ENCODE measurements at regions not wholly inside any gene's neighbourhood (a gene's known extent, or its start where the extent isn't known, plus 50 kb on each side); places are given as distances from the start of the nearest gene placed in this dataset.

DNA sequence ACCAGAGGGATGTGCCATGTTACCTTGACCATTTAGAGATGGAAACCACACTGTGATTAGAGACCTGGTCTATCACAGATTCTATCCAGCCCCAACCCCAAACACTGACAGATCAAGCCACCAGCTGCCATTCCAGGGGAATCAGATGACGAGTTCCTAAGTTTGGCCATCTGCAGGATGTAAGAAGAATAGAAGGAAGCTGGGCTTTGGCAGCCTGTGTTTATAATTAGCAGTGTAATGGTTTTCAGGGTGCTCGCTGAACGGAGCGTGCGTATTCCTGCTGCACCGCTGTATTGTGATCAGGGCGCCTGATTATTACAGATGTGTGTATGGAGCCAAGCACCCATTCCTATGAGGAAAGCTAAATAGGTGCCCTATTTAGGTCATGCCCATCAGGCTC is 138.1 kb downstream of the LRRC30 start:
- peaks cover 7% of the 10 kb centered on the region for H3K4me1 Mint-ChIP-seq (ENCODE audit: insufficient read depth, unreplicated experiment)
- H3K9me3 Mint-ChIP-seq (ENCODE audit: unreplicated experiment), result peaks cover 7% of the 10 kb centered on the region
- no peak overlapping the region for H3K4me3 Mint-ChIP-seq (ENCODE audit: unreplicated experiment)
- ChIA-PET POLR2A (no interaction called here), CTCF (interaction anchor here (1.1 to 1.2 kb wide), 2 partner anchors 10 to 20 kb away, joined by 3 to 4 read pairs; no protein-coding TSS in a partner anchor)
- TF ChIP-seq, protein P1, sequence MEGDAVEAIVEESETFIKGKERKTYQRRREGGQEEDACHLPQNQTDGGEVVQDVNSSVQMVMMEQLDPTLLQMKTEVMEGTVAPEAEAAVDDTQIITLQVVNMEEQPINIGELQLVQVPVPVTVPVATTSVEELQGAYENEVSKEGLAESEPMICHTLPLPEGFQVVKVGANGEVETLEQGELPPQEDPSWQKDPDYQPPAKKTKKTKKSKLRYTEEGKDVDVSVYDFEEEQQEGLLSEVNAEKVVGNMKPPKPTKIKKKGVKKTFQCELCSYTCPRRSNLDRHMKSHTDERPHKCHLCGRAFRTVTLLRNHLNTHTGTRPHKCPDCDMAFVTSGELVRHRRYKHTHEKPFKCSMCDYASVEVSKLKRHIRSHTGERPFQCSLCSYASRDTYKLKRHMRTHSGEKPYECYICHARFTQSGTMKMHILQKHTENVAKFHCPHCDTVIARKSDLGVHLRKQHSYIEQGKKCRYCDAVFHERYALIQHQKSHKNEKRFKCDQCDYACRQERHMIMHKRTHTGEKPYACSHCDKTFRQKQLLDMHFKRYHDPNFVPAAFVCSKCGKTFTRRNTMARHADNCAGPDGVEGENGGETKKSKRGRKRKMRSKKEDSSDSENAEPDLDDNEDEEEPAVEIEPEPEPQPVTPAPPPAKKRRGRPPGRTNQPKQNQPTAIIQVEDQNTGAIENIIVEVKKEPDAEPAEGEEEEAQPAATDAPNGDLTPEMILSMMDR (IDR thresholded peaks at IDR 0.05; ENCODE audit: unreplicated experiment), result no peak
- H3K27me3 Mint-ChIP-seq (ENCODE audit: insufficient read depth, unreplicated experiment), result no peaks in the 10 kb centered on the region
- intact Hi-C loops (cut with micrococcal nuclease), result no loop called here
- no peak for DNase-seq (ENCODE audit: unreplicated experiment)
- no peak overlapping the region for H3K27ac Mint-ChIP-seq (ENCODE audit: low read depth, unreplicated experiment)
- no TSS peak for BruUV-seq (replicated peaks)
- no peaks in the 10 kb centered on the region for H3K36me3 Mint-ChIP-seq (ENCODE audit: insufficient read depth, unreplicated experiment)

- H3K27ac Mint-ChIP-seq (ENCODE audit: low read depth, unreplicated experiment), result no peak overlapping the region
- no peaks in the 10 kb centered on the region for H3K9me3 Mint-ChIP-seq (ENCODE audit: unreplicated experiment)
- CTCF ChIA-PET, result interaction anchor here (0.6 to 1.3 kb wide), 2 partner anchors 27 to 196 kb away, joined by 3 to 4 read pairs; no protein-coding TSS in a partner anchor
- no peak overlapping the region for H3K4me3 Mint-ChIP-seq (ENCODE audit: unreplicated experiment)
- BruUV-seq (replicated peaks), result no TSS peak
- H3K4me1 Mint-ChIP-seq (ENCODE audit: insufficient read depth, unreplicated experiment), result peaks cover 7% of the 10 kb centered on the region
- H3K27me3 Mint-ChIP-seq (ENCODE audit: insufficient read depth, unreplicated experiment), result no peaks in the 10 kb centered on the region
- DNase-seq (ENCODE audit: unreplicated experiment), result no peak
- TF ChIP-seq, protein P1 (IDR thresholded peaks at IDR 0.05; ENCODE audit: unreplicated experiment), result no peak
- H3K36me3 Mint-ChIP-seq (ENCODE audit: insufficient read depth, unreplicated experiment), result no peaks in the 10 kb centered on the region
- POLR2A ChIA-PET, result no interaction called here
- intact Hi-C loops (cut with micrococcal nuclease), result no loop called here
These were observed 139.5 kb downstream of the LRRC30 start for GRCh38 chr18:7370375-7370774.

DNA sequence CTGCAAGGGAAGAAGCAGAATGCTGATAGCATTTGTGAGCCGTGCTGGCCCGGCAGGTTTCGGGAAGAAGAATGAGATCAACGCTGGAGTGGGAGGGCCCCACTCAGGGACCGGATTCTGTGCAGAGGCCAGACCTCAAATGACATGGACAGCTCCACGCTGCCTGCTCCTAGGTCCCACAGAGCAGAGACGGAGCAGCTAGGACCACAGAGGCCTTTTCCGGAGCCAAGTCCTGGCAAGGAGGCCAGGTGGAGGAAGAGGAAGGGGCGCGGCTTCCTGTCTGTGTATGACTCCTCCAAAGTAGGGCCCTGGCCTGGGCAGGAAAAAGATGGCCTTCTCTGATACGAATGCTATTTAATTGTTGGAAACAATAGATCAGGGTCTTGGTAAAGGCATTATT is 139.9 kb downstream of the LRRC30 start:
- no TSS peak for BruUV-seq (replicated peaks)
- Mint-ChIP-seq H3K27me3 (ENCODE audit: insufficient read depth, unreplicated experiment) (no peaks in the 10 kb centered on the region), H3K4me3 (ENCODE audit: unreplicated experiment) (no peak overlapping the region), H3K4me1 (ENCODE audit: insufficient read depth, unreplicated experiment) (peaks cover 7% of the 10 kb centered on the region), H3K27ac (ENCODE audit: low read depth, unreplicated experiment) (no peak overlapping the region), H3K9me3 (ENCODE audit: unreplicated experiment) (no peaks in the 10 kb centered on the region), H3K36me3 (ENCODE audit: insufficient read depth, unreplicated experiment) (no peaks in the 10 kb centered on the region)
- TF ChIP-seq, protein P1 (IDR thresholded peaks at IDR 0.05; ENCODE audit: unreplicated experiment), result no peak
- ChIA-PET CTCF (interaction anchor here (0.6 to 1.3 kb wide), 2 partner anchors 27 to 195 kb away, joined by 3 to 4 read pairs; no protein-coding TSS in a partner anchor), POLR2A (no interaction called here)
- intact Hi-C loops (cut with micrococcal nuclease), result no loop called here
- no peak for DNase-seq (ENCODE audit: unreplicated experiment)

- TF ChIP-seq, protein P1 (IDR thresholded peaks at IDR 0.05; ENCODE audit: unreplicated experiment), result no peak
- no peak overlapping the region for H3K27ac Mint-ChIP-seq (ENCODE audit: low read depth, unreplicated experiment)
- intact Hi-C loops (cut with micrococcal nuclease), result no loop called here
- peaks cover 7% of the 10 kb centered on the region for H3K4me1 Mint-ChIP-seq (ENCODE audit: insufficient read depth, unreplicated experiment)
- no peaks in the 10 kb centered on the region for H3K27me3 Mint-ChIP-seq (ENCODE audit: insufficient read depth, unreplicated experiment)
- no peaks in the 10 kb centered on the region for H3K36me3 Mint-ChIP-seq (ENCODE audit: insufficient read depth, unreplicated experiment)
- DNase-seq (ENCODE audit: unreplicated experiment), result no peak
- H3K4me3 Mint-ChIP-seq (ENCODE audit: unreplicated experiment), result no peak overlapping the region
- ChIA-PET CTCF (no interaction called here), POLR2A (no interaction called here)
- BruUV-seq (replicated peaks), result no TSS peak
- H3K9me3 Mint-ChIP-seq (ENCODE audit: unreplicated experiment), result no peaks in the 10 kb centered on the region
These were observed 142.6 kb downstream of the LRRC30 start for GRCh38 chr18:7373441-7373840.
